OCI-LY1 (cell line): ENCODE measurements at regions not wholly inside any gene's neighbourhood (a gene's known extent, or its start where the extent isn't known, plus 50 kb on each side); places are given as distances from the start of the nearest gene placed in this dataset.
"Not testable (repeated sequence)": the region's sequence is repeated elsewhere in the genome, so short reads cannot be mapped to it uniquely, and the experiment has no call there.

Experiments
- H2AFZ ChIP-seq: fragments of 200-600 bp; sonication (generic), shearing (Covaris generic); 2 replicates; pipeline ENCODE4 v1.6.0; 2014; ENCODE audit warnings: antibody characterized with exemption, mild to moderate bottlenecking, low read length
- H3F3A ChIP-seq: fragments of 200-600 bp; sonication (generic), shearing (Covaris generic); 2 replicates; pipeline ENCODE4 v1.6.0; 2014; ENCODE audit warnings: mild to moderate bottlenecking, antibody characterized with exemption, low read length, moderate library complexity; ENCODE audit not compliant: insufficient read depth
- H3K27ac ChIP-seq: fragments of 200-600 bp; sonication (generic); 2 replicates; pipeline ENCODE4 v1.5.1; 2014; ENCODE audit warnings: low read length, mixed run types, mild to moderate bottlenecking, low read depth; ENCODE audit not compliant: poor library complexity, severe bottlenecking
- H3K27me3 ChIP-seq: fragments of 200-600 bp; sonication (generic); 2 replicates; pipeline ENCODE4 v1.6.0; 2014; ENCODE audit warnings: antibody characterized with exemption, mild to moderate bottlenecking, low read length, moderate library complexity; ENCODE audit not compliant: insufficient read depth
- H3K36me3 ChIP-seq: fragments of 200-600 bp; sonication (generic); 2 replicates; pipeline ENCODE4 v1.6.1; 2014; ENCODE audit warnings: mild to moderate bottlenecking, antibody characterized with exemption, low read length, moderate library complexity, mixed read lengths; ENCODE audit not compliant: insufficient read depth
- H3K4me1 ChIP-seq: fragments of 200-600 bp; sonication (generic); 2 replicates; pipeline ENCODE4 v1.5.1; 2014; ENCODE audit warnings: mild to moderate bottlenecking, low read length, moderate library complexity; ENCODE audit not compliant: insufficient read depth, severe bottlenecking
- H3K4me2 ChIP-seq: fragments of 200-600 bp; sonication (generic), shearing (Covaris generic); 2 replicates; pipeline ENCODE4 v1.6.1; 2014; ENCODE audit warnings: low read length
- H3K4me3 ChIP-seq: fragments of 200-600 bp; sonication (generic); 2 replicates; pipeline ENCODE4 v1.5.1; 2014; ENCODE audit warnings: low read length, low read depth, mild to moderate bottlenecking, mixed read lengths; ENCODE audit not compliant: poor library complexity, severe bottlenecking
- H3K79me2 ChIP-seq: fragments of 200-600 bp; shearing (Covaris generic); 2 replicates; pipeline ENCODE4 v1.6.1; 2016; ENCODE audit warnings: mixed run types, low read length, mixed read lengths; ENCODE audit not compliant: insufficient read depth
- H3K9ac ChIP-seq: fragments of 200-600 bp; sonication (generic), shearing (Covaris generic); 2 replicates; pipeline ENCODE4 v1.6.1; 2014; ENCODE audit warnings: mild to moderate bottlenecking, low read length, mixed read lengths
- H3K9me2 ChIP-seq: fragments of 200-600 bp; sonication (generic), shearing (Covaris generic); 2 replicates; pipeline ENCODE4 v1.6.1; 2014; ENCODE audit warnings: low read depth, mild to moderate bottlenecking, low read length, mixed read lengths
- H3K9me3 ChIP-seq: fragments of 200-600 bp; shearing (Covaris generic); 2 replicates; pipeline ENCODE4 v1.6.1; 2014; ENCODE audit warnings: low read length, mixed read lengths
- H4K20me1 ChIP-seq: fragments of 200-600 bp; sonication (generic), shearing (Covaris generic); 2 replicates; pipeline ENCODE4 v1.6.0; 2016; ENCODE audit warnings: mild to moderate bottlenecking, low read length; ENCODE audit not compliant: insufficient read depth
- CTCF ChIP-seq: fragments of 200-600 bp; sonication (generic), shearing (Covaris generic); IDR thresholded peaks from 2 replicates; pipeline ENCODE4 v1.5.1; 2017; ENCODE audit warnings: mild to moderate bottlenecking, antibody characterized with exemption, low read length, moderate library complexity, mixed read lengths
- EZH2 ChIP-seq: fragments of 200-600 bp; sonication (generic), shearing (Covaris generic); IDR thresholded peaks from 2 replicates; pipeline ENCODE4 v1.8.0; 2017; ENCODE audit warnings: borderline replicate concordance, mixed run types, mild to moderate bottlenecking, antibody characterized with exemption, low read length, moderate library complexity, mixed read lengths

GRCh38 chr9:92206488-92206887, 87.0 kb downstream of the IARS1 start:
- peaks cover 42% of the 10 kb centered on the region for H3K36me3 ChIP-seq
- no peak overlapping the region for H3K4me3 ChIP-seq
- H3K9ac ChIP-seq: no peak overlapping the region
- no peaks in the 10 kb centered on the region for H4K20me1 ChIP-seq
- no peaks in the 10 kb centered on the region for H3F3A ChIP-seq
- TF ChIP-seq CTCF: no peak
- TF ChIP-seq EZH2: no peak
- no peak overlapping the region for H3K4me2 ChIP-seq
- H3K4me1 ChIP-seq: no peaks in the 10 kb centered on the region
- no peaks in the 10 kb centered on the region for H3K9me2 ChIP-seq
- no peaks in the 10 kb centered on the region for H3K79me2 ChIP-seq
- H3K27ac ChIP-seq: no peak overlapping the region
- H2AFZ ChIP-seq: no peak overlapping the region
- no peaks in the 10 kb centered on the region for H3K9me3 ChIP-seq
- no peaks in the 10 kb centered on the region for H3K27me3 ChIP-seq

DNA sequence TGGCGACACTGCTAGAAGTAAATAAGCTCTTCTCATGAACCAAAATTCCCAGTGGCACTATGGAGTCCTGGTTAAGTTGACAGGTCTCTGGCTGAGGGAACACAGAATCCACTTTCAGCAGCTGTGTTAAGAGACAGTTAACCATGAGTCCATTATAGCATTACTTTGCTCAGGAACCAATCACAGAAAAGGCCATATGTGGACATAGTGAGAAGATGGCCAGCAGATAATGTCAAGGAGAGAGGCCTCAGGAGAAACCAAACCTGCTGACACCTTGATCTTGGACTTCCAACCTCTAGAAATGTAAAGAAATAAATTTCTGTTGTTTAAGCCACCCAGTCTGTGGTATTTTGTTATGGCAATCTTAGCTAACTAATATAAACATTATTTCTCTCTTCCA, 88.7 kb upstream of the SPTLC1 start:
- not testable (repeated sequence) for H3F3A ChIP-seq, H3K9ac ChIP-seq, H3K4me1 ChIP-seq, H4K20me1 ChIP-seq, H3K27ac ChIP-seq, H2AFZ ChIP-seq, H3K4me3 ChIP-seq, H3K79me2 ChIP-seq, H3K9me2 ChIP-seq, H3K9me3 ChIP-seq, H3K27me3 ChIP-seq, H3K4me2 ChIP-seq
- H3K36me3 ChIP-seq: peaks cover 16% of the 10 kb centered on the region

DNA sequence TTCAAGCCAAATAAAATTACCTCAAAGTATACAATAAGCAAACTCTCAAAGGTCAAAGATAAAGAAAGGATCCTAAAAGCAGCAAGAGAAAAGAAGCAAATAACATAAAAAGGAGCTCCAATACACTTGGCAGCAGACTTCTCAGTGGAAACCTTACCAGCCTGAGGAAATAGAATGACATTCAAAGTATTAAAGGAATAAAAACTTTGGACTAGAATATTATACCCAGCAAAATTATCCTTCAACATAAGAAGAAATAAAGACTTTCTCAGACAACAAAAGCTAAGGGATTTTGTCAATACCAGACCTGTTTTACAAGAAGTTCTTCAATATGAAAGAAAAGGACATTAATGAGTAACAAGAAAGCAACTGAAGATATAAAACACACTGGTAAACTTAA, 83.0 kb upstream of the SPTLC1 start:
- not testable (repeated sequence) for H3F3A ChIP-seq, H3K4me3 ChIP-seq, H3K9me3 ChIP-seq

DNA sequence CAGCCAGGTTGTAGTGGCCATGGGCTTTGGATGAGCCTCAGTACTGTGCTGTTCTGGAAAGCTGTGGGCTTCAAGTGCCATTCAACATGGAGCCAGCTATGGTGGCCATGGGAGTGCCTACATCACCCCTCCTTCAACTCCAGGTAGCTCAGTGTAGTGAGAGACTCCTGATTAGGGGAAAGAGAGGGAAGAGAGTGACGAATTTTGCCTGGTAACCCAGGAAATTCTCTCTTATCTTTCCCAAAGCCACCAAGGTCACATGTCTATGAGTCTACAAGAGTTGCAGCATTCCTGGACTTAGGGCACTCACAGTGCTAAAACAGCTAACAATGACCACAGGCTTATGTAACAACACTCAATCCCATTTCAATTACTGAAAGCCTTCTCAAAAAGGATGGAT, 81.7 kb upstream of the SPTLC1 start:
- no peaks in the 10 kb centered on the region for H3K79me2 ChIP-seq
- H4K20me1 ChIP-seq: no peaks in the 10 kb centered on the region
- no peak overlapping the region for H3K27ac ChIP-seq
- H3K4me3 ChIP-seq: no peak overlapping the region
- H3K4me2 ChIP-seq: no peak overlapping the region
- H3K27me3 ChIP-seq: no peaks in the 10 kb centered on the region; the same call in 1 of the 2 replicates
- H3K9me2 ChIP-seq: no peaks in the 10 kb centered on the region
- no peaks in the 10 kb centered on the region for H3F3A ChIP-seq
- H3K4me1 ChIP-seq: no peaks in the 10 kb centered on the region
- no peaks in the 10 kb centered on the region for H3K36me3 ChIP-seq
- no peak overlapping the region for H2AFZ ChIP-seq
- no peak overlapping the region for H3K9ac ChIP-seq
- no peak for TF ChIP-seq CTCF
- TF ChIP-seq EZH2: no peak
- H3K9me3 ChIP-seq: peaks cover 2% of the 10 kb centered on the region; the same call in 1 of the 2 replicates

More for the DNA sequence above, 83.0 kb upstream of the SPTLC1 start:
- not testable (repeated sequence) for H3K36me3 ChIP-seq, H3K9ac ChIP-seq, H3K4me2 ChIP-seq, H3K79me2 ChIP-seq, H4K20me1 ChIP-seq, H3K27me3 ChIP-seq, H3K27ac ChIP-seq, H3K4me1 ChIP-seq, H3K9me2 ChIP-seq, H2AFZ ChIP-seq
